ENCODE measurements at regions not wholly inside any gene's neighbourhood (a gene's known extent, or its start where the extent isn't known, plus 50 kb on each side); places are given as distances from the start of the nearest gene placed in this dataset.

GRCh38 chr7:68865351-68866199 is 732.7 kb upstream of the AUTS2 start:
- Histone ChIP-seq H3K4me3 (no peak overlapping the region), H3K27me3 (ENCODE audit: insufficient read depth) (no peaks in the 10 kb centered on the region), H3K4me1 (ENCODE audit: insufficient read depth) (peaks cover 8% of the 10 kb centered on the region), H4K20me1 (replicated peaks; ENCODE audit: insufficient read depth) (no peaks in the 10 kb centered on the region), H3K4me2 (no peak overlapping the region), H3K27ac (ENCODE audit: low read depth) (no peak overlapping the region), H3K36me3 (ENCODE audit: insufficient read depth) (no peaks in the 10 kb centered on the region), H2AFZ (peak overlapping the region; percentile 47; the same call in 1 of the 2 replicates), H3K79me2 (replicated peaks; ENCODE audit: insufficient read depth) (no peaks in the 10 kb centered on the region), H3F3A (replicated peaks; ENCODE audit: low read depth) (no peaks in the 10 kb centered on the region), H3K9me2 (ENCODE audit: insufficient read depth) (no peaks in the 10 kb centered on the region)
- H3K27me3 Mint-ChIP-seq (ENCODE audit: insufficient read depth, low read depth, poor library complexity), result peaks cover 5% of the 10 kb centered on the region
- no peak for ATAC-seq
- peaks cover 98% of the 10 kb centered on the region for H3K9me3 Mint-ChIP-seq
- no peaks in the 10 kb centered on the region; the same call in 2 of the 3 replicates for H3K4me1 Mint-ChIP-seq
- peaks cover 46% of the 10 kb centered on the region for H3K36me3 Mint-ChIP-seq (ENCODE audit: low read depth)
- no peak for TF ChIP-seq EZH2 (IDR thresholded peaks at IDR 0.05; ENCODE audit: low read depth, unreplicated experiment)
- TF ChIP-seq POLR2AphosphoS5 (IDR thresholded peaks at IDR 0.05; ENCODE audit: low read depth), result no peak
- TF ChIP-seq JUNB (IDR thresholded peaks at IDR 0.05; ENCODE audit: unreplicated experiment), result no peak
- no peak for TF ChIP-seq ZNF331 (CRISPR knock-in tag; IDR thresholded peaks at IDR 0.05; ENCODE audit: low read depth)
- no peak for TF ChIP-seq NANOG (IDR thresholded peaks at IDR 0.05; ENCODE audit: borderline replicate concordance)
- no peak for TF ChIP-seq CREB1 (CRISPR knock-in tag; IDR thresholded peaks at IDR 0.05; ENCODE audit: low read depth)
- TF ChIP-seq ETS1 (IDR thresholded peaks at IDR 0.05), result no peak
- TF ChIP-seq ZNF114 (CRISPR knock-in tag; IDR thresholded peaks at IDR 0.05), result no peak
- no peak for TF ChIP-seq EZH2phosphoT487 (IDR thresholded peaks at IDR 0.05; ENCODE audit: unreplicated experiment)
- no peak for TF ChIP-seq CTCF (conservative IDR thresholded peaks at IDR 0.05; ENCODE audit: low read depth in 2 of 2)
- no peak for TF ChIP-seq REST (IDR thresholded peaks at IDR 0.05; ENCODE audit: unreplicated experiment)
- TF ChIP-seq STAT1 (IDR thresholded peaks at IDR 0.05; ENCODE audit: unreplicated experiment), result no peak
- TF ChIP-seq ZNF462 (CRISPR knock-in tag; IDR thresholded peaks at IDR 0.05), result no peak
- no peak for DNase-seq (ENCODE audit: low spot score)
- H3K27ac Mint-ChIP-seq, result no peak overlapping the region
- no peak overlapping the region for H3K4me3 Mint-ChIP-seq
